Left lung (tissue), 4 donors: ENCODE measurements at regions not wholly inside any gene's neighbourhood (a gene's known extent, or its start where the extent isn't known, plus 50 kb on each side); places are given as distances from the start of the nearest gene placed in this dataset.
"Not testable (repeated sequence)": the region's sequence is repeated elsewhere in the genome, so short reads cannot be mapped to it uniquely, and the experiment has no call there.

Experiments used
- ATAC-seq: fragments of 200-7000 bp; cut with Tn5 transposase; one replicate; pipeline ENCODE4 v1.9.1; 2020; ENCODE audit warnings: moderate library complexity
- DNase-seq, 4 donors: peaks; one replicate each; pipeline ENCODE4 v3.0.0-alpha.2; 2013 to 2020
- H3K27ac ChIP-seq, 2 donors: fragments of 200-600 bp; sonication (generic) in 1 of 2; one replicate each; pipeline versions ENCODE4 v1.5.0 to v1.8.0; 2020 to 2021
- H3K27me3 ChIP-seq, 2 donors: fragments of 200-600 bp; sonication (generic) in 1 of 2; one replicate each; pipeline versions ENCODE4 v1.5.0 to v1.8.0; 2020 to 2021
- H3K36me3 ChIP-seq, 2 donors: fragments of 200-600 bp; sonication (generic) in 1 of 2; one replicate each; pipeline versions ENCODE4 v1.5.0 to v1.8.0; 2020 to 2021
- H3K4me1 ChIP-seq, 2 donors: fragments of 200-600 bp; one replicate each; pipeline ENCODE4 v1.8.0; 2021
- H3K4me3 ChIP-seq, 2 donors: fragments of 200-600 bp; sonication (generic) in 1 of 2; one replicate each; pipeline versions ENCODE4 v1.5.0 to v1.8.0; 2020 to 2021; ENCODE audit warnings: mild to moderate bottlenecking in 1 of 2
- H3K9me3 ChIP-seq, 2 donors: fragments of 200-600 bp; sonication (generic) in 1 of 2; one replicate each; pipeline versions ENCODE4 v1.5.0 to v1.8.0; 2020 to 2021
- CTCF ChIP-seq, 2 donors: fragments of 200-600 bp; sonication (generic) in 1 of 2; IDR thresholded peaks; one replicate each; pipeline versions ENCODE4 v1.5.0 to v1.8.0; 2021; ENCODE audit warnings: antibody characterized with exemption in 2 of 2
- intact Hi-C, 2 donors: fragments of 100-400 bp; cut with DNase I; formaldehyde crosslinking; loops; one replicate each; pipeline versions ENCODE4 v1.11.2 to v1.14.2; 2022
- donor health status: DM: no; HTN: yes; CAD: no.
- donor health status: DM: no; HTN: no; CAD: no.

- no peak for DNase-seq
- TF ChIP-seq CTCF (IDR thresholded peaks at IDR 0.05), result no peak
- H3K27me3 ChIP-seq, result peaks cover 0 to 3% of the 10 kb centered on the region in 2 donors
- intact Hi-C loops, result no loop called here
- H3K27ac ChIP-seq, result no peak overlapping the region
- no peak overlapping the region for H3K4me3 ChIP-seq
- H3K36me3 ChIP-seq, result no peaks in the 10 kb centered on the region
- no peaks in the 10 kb centered on the region for H3K9me3 ChIP-seq
- no peak for ATAC-seq
- peaks cover 0 to 11% of the 10 kb centered on the region in 2 donors for H3K4me1 ChIP-seq
Observed at GRCh38 chr6:33507261-33507660, 52.9 kb downstream of the ZBTB9 start.

- H3K36me3 ChIP-seq, result no peaks in the 10 kb centered on the region
- intact Hi-C loops, result no loop called here
- no peak for TF ChIP-seq CTCF (IDR thresholded peaks at IDR 0.05)
- peak overlapping the region in 1 of 2 donors; percentile 45 for H3K27ac ChIP-seq
- ATAC-seq, result peak; percentile 22
- DNase-seq, result no peak
- no peaks in the 10 kb centered on the region for H3K9me3 ChIP-seq
- peak overlapping the region in 1 of 2 donors; percentile 13 for H3K4me3 ChIP-seq
- peaks cover 0 to 8% of the 10 kb centered on the region in 2 donors for H3K27me3 ChIP-seq
- H3K4me1 ChIP-seq, result peaks cover 0 to 11% of the 10 kb centered on the region in 2 donors
Observed at GRCh38 chr6:33508935-33509926, 54.9 kb downstream of the ZBTB9 start.

GRCh38 chr6:33513213-33513612 lies 58.8 kb downstream of the ZBTB9 start:
- no peaks in the 10 kb centered on the region for H3K9me3 ChIP-seq
- no peak overlapping the region for H3K4me3 ChIP-seq
- no peaks in the 10 kb centered on the region for H3K36me3 ChIP-seq
- no peak overlapping the region for H3K27ac ChIP-seq
- no peak for TF ChIP-seq CTCF (IDR thresholded peaks at IDR 0.05)
- peaks cover 0 to 8% of the 10 kb centered on the region in 2 donors for H3K27me3 ChIP-seq
- intact Hi-C loops, result no loop called here
- DNase-seq (no peak), ATAC-seq (no peak)
- peaks cover 0 to 11% of the 10 kb centered on the region in 2 donors for H3K4me1 ChIP-seq

GRCh38 chr6:33516726-33517125 lies 62.4 kb downstream of the ZBTB9 start:
- peaks cover 0 to 8% of the 10 kb centered on the region in 2 donors for H3K27me3 ChIP-seq
- H3K9me3 ChIP-seq, result no peaks in the 10 kb centered on the region
- H3K36me3 ChIP-seq, result no peaks in the 10 kb centered on the region
- intact Hi-C loops, result no loop called here
- no peak overlapping the region for H3K4me3 ChIP-seq
- no peak for TF ChIP-seq CTCF (IDR thresholded peaks at IDR 0.05)
- H3K27ac ChIP-seq, result no peak overlapping the region
- no peaks in the 10 kb centered on the region for H3K4me1 ChIP-seq
- ATAC-seq (no peak), DNase-seq (no peak)

GRCh38 chr6:33520636-33521488 lies 59.2 kb downstream of the BAK1 start:
- H3K4me1 ChIP-seq, H3K27me3 ChIP-seq, intact Hi-C loops, DNase-seq, H3K27ac ChIP-seq, H3K4me3 ChIP-seq, ATAC-seq, H3K36me3 ChIP-seq, H3K9me3 ChIP-seq: not testable (repeated sequence)
